Neural cell (in vitro differentiated cells): ENCODE measurements at regions not wholly inside any gene's neighbourhood (a gene's known extent, or its start where the extent isn't known, plus 50 kb on each side); places are given as distances from the start of the nearest gene placed in this dataset.

Experiments
- H2AFZ ChIP-seq: fragments of 200-600, 300-800 bp; sonication (generic), shearing (Covaris generic); 2 replicates; pipeline ENCODE4 v1.6.0; 2014; ENCODE audit warnings: low read depth, mild to moderate bottlenecking, antibody characterized with exemption, low read length, moderate library complexity
- H3F3A ChIP-seq: fragments of 200-600 bp; shearing (Covaris generic); 2 replicates; pipeline ENCODE4 v1.6.1; 2016; ENCODE audit warnings: mild to moderate bottlenecking, moderate library complexity, mixed read lengths, antibody characterized with exemption, low read length; ENCODE audit not compliant: insufficient read depth, poor library complexity, severe bottlenecking
- H3K27ac ChIP-seq: fragments of 200-600, 300-800 bp; sonication (generic), shearing (Covaris generic); 2 replicates; pipeline ENCODE4 v1.5.1; 2014; ENCODE audit warnings: mild to moderate bottlenecking, low read length, moderate library complexity
- H3K27me3 ChIP-seq: fragments of 300-800, 200-600 bp; sonication (generic), shearing (Covaris generic); 2 replicates; pipeline ENCODE4 v1.6.0; 2014; ENCODE audit warnings: mild to moderate bottlenecking, low read depth, low read length, moderate library complexity; ENCODE audit not compliant: insufficient read depth
- H3K36me3 ChIP-seq: fragments of 300-800, 200-600 bp; sonication (generic), shearing (Covaris generic); 2 replicates; pipeline ENCODE4 v1.5.1; 2014; ENCODE audit warnings: mild to moderate bottlenecking, antibody characterized with exemption, low read length, moderate library complexity; ENCODE audit not compliant: insufficient read depth
- H3K4me2 ChIP-seq: fragments of 300-800, 200-600 bp; sonication (generic), shearing (Covaris generic); 2 replicates; pipeline ENCODE4 v1.6.0; 2014; ENCODE audit warnings: mild to moderate bottlenecking, low read length
- H3K4me3 ChIP-seq: fragments of 300-800, 200-600 bp; sonication (generic), shearing (Covaris generic); 2 replicates; pipeline ENCODE4 v1.5.1; 2014; ENCODE audit warnings: mild to moderate bottlenecking, low read length, moderate library complexity
- H3K79me2 ChIP-seq: fragments of 200-600 bp; shearing (Covaris generic); replicated peaks from 2 replicates; pipeline ENCODE4 v1.6.0; 2014; ENCODE audit warnings: mild to moderate bottlenecking, low read length, moderate library complexity; ENCODE audit not compliant: insufficient read depth
- H3K9ac ChIP-seq: fragments of 300-800, 200-600 bp; sonication (generic), shearing (Covaris generic); 2 replicates; pipeline ENCODE4 v1.6.1; 2016; ENCODE audit warnings: mild to moderate bottlenecking, low read length, mixed read lengths
- H3K9me2 ChIP-seq: fragments of 200-600 bp; shearing (Covaris generic); 2 replicates; pipeline ENCODE4 v1.6.1; 2016; ENCODE audit warnings: mild to moderate bottlenecking, low read length, mixed read lengths; ENCODE audit not compliant: insufficient read depth
- H3K9me3 ChIP-seq: fragments of 200-600, 300-800 bp; sonication (generic), shearing (Covaris generic); 2 replicates; pipeline ENCODE4 v1.6.1; 2016; ENCODE audit warnings: mild to moderate bottlenecking, mixed run types, low read length, moderate library complexity, mixed read lengths
- H4K20me1 ChIP-seq: fragments of 200-600 bp; shearing (Covaris generic); 2 replicates; pipeline ENCODE4 v1.6.1; 2016; ENCODE audit warnings: mild to moderate bottlenecking, mixed run types; ENCODE audit not compliant: insufficient read depth
- EP300 ChIP-seq: fragments of 450-650 bp; conservative IDR thresholded peaks from 2 replicates; pipeline ENCODE4 v1.6.1; 2014; ENCODE audit warnings: antibody characterized with exemption, mild to moderate bottlenecking, moderate library complexity; ENCODE audit not compliant: poor library complexity, severe bottlenecking
- EZH2 ChIP-seq: fragments of 200-600, 300-800 bp; shearing (Covaris generic), sonication (generic); IDR thresholded peaks from 2 replicates; pipeline ENCODE4 v1.6.1; 2014; ENCODE audit warnings: antibody characterized with exemption, low read length, borderline replicate concordance, mild to moderate bottlenecking; ENCODE audit not compliant: insufficient read depth, poor library complexity, severe bottlenecking
- MXI1 ChIP-seq: fragments of 450-650 bp; conservative IDR thresholded peaks from 2 replicates; pipeline ENCODE4 v1.6.1; 2014; ENCODE audit warnings: antibody characterized with exemption, mild to moderate bottlenecking; ENCODE audit not compliant: poor library complexity, severe bottlenecking
- POLR2AphosphoS5 ChIP-seq: IDR thresholded peaks from 2 replicates; pipeline ENCODE4 v1.6.1; 2012
- RAD21 ChIP-seq: fragments of 450-650 bp; conservative IDR thresholded peaks from 2 replicates; pipeline ENCODE4 v1.6.1; 2014; ENCODE audit warnings: antibody characterized with exemption, mild to moderate bottlenecking, moderate library complexity
- SMC3 ChIP-seq: fragments of 450-650 bp; conservative IDR thresholded peaks from 2 replicates; pipeline ENCODE4 v1.6.1; 2014; ENCODE audit warnings: antibody characterized with exemption, mild to moderate bottlenecking, moderate library complexity; ENCODE audit not compliant: poor library complexity
- TAF1 ChIP-seq: IDR thresholded peaks from 2 replicates; pipeline ENCODE4 v1.6.1; 2012; ENCODE audit warnings: low read depth
- TF ChIP-seq, protein P1 (sequence below): fragments of 450-650 bp; IDR thresholded peaks from 2 replicates; pipeline ENCODE4 v1.5.1; 2014; ENCODE audit warnings: antibody characterized with exemption, mild to moderate bottlenecking, moderate library complexity; ENCODE audit not compliant: poor library complexity, severe bottlenecking
- TF ChIP-seq, protein P2 (sequence below): IDR thresholded peaks from 2 replicates; pipeline ENCODE4 v1.6.1; 2012; ENCODE audit warnings: borderline replicate concordance

DNA sequence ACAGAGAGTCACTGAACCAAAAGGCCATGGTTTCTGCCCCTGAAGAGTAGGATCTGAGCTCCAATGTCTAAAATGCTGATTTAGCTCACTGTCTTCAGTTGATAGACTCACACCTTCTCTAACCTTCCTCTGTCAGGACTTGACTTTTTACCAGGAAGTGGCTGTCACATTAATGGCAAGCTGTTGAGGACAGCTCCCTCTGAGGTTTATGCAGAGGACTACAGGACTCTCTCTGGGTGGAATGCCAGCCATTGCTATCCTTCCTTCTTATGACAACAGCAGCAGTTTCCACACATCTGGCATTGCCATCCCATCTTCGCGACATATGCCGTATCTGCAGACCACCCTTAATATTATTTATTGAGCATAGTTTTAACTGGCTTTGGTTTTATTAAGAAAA, 103.8 kb upstream of the PRICKLE2 start:
- H3K27me3 ChIP-seq: no peaks in the 10 kb centered on the region
- TF ChIP-seq RAD21 (no peak), TAF1 (no peak), SMC3 (no peak), POLR2AphosphoS5 (no peak), MXI1 (no peak), EP300 (no peak), EZH2 (no peak)
- TF ChIP-seq, protein P1, sequence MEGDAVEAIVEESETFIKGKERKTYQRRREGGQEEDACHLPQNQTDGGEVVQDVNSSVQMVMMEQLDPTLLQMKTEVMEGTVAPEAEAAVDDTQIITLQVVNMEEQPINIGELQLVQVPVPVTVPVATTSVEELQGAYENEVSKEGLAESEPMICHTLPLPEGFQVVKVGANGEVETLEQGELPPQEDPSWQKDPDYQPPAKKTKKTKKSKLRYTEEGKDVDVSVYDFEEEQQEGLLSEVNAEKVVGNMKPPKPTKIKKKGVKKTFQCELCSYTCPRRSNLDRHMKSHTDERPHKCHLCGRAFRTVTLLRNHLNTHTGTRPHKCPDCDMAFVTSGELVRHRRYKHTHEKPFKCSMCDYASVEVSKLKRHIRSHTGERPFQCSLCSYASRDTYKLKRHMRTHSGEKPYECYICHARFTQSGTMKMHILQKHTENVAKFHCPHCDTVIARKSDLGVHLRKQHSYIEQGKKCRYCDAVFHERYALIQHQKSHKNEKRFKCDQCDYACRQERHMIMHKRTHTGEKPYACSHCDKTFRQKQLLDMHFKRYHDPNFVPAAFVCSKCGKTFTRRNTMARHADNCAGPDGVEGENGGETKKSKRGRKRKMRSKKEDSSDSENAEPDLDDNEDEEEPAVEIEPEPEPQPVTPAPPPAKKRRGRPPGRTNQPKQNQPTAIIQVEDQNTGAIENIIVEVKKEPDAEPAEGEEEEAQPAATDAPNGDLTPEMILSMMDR: no peak
- TF ChIP-seq, protein P2, sequence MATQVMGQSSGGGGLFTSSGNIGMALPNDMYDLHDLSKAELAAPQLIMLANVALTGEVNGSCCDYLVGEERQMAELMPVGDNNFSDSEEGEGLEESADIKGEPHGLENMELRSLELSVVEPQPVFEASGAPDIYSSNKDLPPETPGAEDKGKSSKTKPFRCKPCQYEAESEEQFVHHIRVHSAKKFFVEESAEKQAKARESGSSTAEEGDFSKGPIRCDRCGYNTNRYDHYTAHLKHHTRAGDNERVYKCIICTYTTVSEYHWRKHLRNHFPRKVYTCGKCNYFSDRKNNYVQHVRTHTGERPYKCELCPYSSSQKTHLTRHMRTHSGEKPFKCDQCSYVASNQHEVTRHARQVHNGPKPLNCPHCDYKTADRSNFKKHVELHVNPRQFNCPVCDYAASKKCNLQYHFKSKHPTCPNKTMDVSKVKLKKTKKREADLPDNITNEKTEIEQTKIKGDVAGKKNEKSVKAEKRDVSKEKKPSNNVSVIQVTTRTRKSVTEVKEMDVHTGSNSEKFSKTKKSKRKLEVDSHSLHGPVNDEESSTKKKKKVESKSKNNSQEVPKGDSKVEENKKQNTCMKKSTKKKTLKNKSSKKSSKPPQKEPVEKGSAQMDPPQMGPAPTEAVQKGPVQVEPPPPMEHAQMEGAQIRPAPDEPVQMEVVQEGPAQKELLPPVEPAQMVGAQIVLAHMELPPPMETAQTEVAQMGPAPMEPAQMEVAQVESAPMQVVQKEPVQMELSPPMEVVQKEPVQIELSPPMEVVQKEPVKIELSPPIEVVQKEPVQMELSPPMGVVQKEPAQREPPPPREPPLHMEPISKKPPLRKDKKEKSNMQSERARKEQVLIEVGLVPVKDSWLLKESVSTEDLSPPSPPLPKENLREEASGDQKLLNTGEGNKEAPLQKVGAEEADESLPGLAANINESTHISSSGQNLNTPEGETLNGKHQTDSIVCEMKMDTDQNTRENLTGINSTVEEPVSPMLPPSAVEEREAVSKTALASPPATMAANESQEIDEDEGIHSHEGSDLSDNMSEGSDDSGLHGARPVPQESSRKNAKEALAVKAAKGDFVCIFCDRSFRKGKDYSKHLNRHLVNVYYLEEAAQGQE: no peak
- no peaks in the 10 kb centered on the region for H3F3A ChIP-seq

DNA sequence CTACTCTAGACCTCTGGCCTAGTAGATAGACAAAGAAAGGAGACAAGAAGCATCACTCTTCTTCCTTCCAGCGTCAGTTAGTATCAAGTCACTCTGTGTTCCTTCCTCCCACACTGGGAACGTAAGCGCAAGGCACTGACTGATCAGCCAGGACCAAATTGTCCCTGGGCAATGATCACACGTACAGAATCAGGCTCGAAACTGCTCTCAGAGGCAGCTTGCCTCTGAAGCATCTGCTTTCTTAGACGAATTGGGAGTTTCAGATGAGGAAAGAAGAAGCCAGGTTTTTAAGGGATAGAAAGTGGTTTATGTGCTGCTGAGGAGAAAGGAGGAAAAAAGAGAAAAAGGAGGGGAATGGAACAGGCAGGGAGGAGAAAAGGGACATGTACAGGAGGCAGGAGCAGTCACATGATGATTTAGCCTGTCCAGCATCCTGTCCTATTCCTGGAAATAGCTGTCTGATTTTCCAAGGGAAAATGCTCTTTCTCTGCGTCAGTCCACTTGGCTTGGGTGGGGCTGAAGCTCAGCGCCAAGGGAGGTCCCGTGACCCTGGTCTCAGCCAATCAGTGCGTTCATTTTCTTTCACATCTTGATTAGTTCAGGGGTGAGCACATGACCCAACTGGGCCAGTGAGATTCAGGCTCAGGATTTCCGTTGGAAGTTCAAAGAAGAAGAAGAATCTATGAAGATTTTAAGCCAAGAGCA, 102.0 kb upstream of the PRICKLE2 start:
- H4K20me1 ChIP-seq: no peaks in the 10 kb centered on the region
- H2AFZ ChIP-seq: no peak overlapping the region
- H3K9me2 ChIP-seq: no peaks in the 10 kb centered on the region
- no peak overlapping the region for H3K27ac ChIP-seq
- H3K4me2 ChIP-seq: no peak overlapping the region
- no peak overlapping the region for H3K4me3 ChIP-seq
- no peaks in the 10 kb centered on the region for H3K9me3 ChIP-seq
- TF ChIP-seq EZH2 (no peak), SMC3 (no peak), MXI1 (no peak), TAF1 (no peak), RAD21 (no peak), EP300 (no peak), POLR2AphosphoS5 (no peak)
- TF ChIP-seq, protein P2: no peak
- TF ChIP-seq, protein P1: no peak
- H3K36me3 ChIP-seq: no peaks in the 10 kb centered on the region
- H3K79me2 ChIP-seq: no peaks in the 10 kb centered on the region
- H3K27me3 ChIP-seq: no peaks in the 10 kb centered on the region
- H3F3A ChIP-seq: no peaks in the 10 kb centered on the region
- no peak overlapping the region for H3K9ac ChIP-seq

More for the DNA sequence above, 103.8 kb upstream of the PRICKLE2 start:
- Histone ChIP-seq H3K4me3 (no peak overlapping the region), H3K9me2 (no peaks in the 10 kb centered on the region), H3K9me3 (no peaks in the 10 kb centered on the region), H2AFZ (no peak overlapping the region), H3K36me3 (no peaks in the 10 kb centered on the region), H3K79me2 (no peaks in the 10 kb centered on the region), H3K27ac (no peak overlapping the region), H4K20me1 (no peaks in the 10 kb centered on the region), H3K9ac (no peak overlapping the region), H3K4me2 (no peak overlapping the region)
